Urothelium cell line (cell line): ENCODE measurements at regions not wholly inside any gene's neighbourhood (a gene's known extent, or its start where the extent isn't known, plus 50 kb on each side); places are given as distances from the start of the nearest gene placed in this dataset.
A peak's percentile ranks its signal among the peaks of the same experiment; 100 is the strongest.

Experiments
- DNase-seq: peaks from one replicate; pipeline ENCODE4 v3.0.0; 2011; ENCODE audit warnings: low spot score, mixed read lengths
- FAIRE-seq: peaks from 2 replicates; lab custom pipeline; 2011; peaks lifted over from hg19 to GRCh38; lab: Jason Lieb, UNC

GRCh38 chr6:55696501-55696900 lies 117.5 kb upstream of the HMGCLL1 start:
- no peak for DNase-seq
- no peak for FAIRE-seq

DNA sequence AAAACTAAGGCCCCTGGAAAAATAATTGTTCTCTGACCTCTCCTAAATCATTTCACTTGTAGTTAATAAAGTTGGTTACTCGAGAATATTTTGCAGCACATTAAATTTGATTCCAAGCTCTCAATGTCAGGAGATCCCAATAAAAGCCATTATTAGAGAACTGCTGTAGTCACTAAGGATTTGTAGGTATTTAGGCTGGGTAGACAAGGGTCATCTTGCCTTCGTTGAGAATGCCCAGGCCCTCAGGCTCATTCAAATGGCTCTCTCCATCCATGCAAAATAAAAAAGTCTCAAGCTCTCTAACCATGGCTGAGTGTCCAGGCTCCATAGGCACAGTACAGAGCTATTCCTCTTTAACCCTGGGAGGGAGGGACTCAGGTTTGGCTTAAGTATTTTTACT lies 117.0 kb upstream of the HMGCLL1 start:
- FAIRE-seq, result no peak
- DNase-seq, result no peak

- no peak for FAIRE-seq
- no peak for DNase-seq
Observed at GRCh38 chr6:55694759-55695158, 115.8 kb upstream of the HMGCLL1 start.

DNA sequence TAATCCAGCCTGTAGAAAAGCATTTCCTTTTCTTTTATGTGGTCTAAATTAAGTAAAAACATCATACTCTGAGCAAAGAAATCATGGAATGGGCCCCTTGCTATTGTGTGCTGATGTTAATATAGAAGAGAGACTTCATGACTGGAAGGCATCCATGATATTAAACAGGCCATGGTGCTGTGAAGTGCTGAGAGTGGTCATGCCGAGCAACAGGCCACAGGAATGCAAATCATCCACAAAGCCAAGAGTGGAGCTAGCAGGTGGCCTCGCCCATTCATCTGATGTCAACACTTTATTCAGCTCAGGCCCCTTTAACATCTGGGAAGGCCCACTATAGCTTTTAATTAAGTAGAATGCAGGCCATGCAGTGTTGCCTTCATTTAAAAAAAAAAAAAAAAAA lies 115.2 kb upstream of the HMGCLL1 start:
- DNase-seq, result peak; percentile 65

DNA sequence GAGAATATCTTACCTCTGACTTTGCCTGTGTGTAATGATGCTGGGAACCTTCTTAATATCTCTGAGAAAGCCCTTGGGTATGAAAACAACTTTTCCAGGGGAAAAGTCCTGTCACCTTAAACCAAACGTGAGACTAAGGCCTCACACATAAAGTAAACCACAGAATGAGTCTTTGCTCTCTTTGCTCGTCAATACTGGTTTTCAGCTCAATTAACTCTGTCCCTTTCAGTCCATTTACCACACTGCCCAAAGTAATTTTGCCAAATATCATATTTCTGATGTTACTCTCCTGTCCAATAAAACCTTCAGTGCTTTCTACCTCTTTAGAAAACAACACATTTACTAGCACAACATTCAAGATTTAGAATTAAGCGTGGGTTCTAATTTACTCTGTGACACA lies 100.5 kb upstream of the HMGCLL1 start:
- FAIRE-seq, result no peak
- DNase-seq, result no peak

More for the DNA sequence above, 115.2 kb upstream of the HMGCLL1 start:
- peak; percentile 82 for FAIRE-seq

- no peak for FAIRE-seq
Observed at GRCh38 chr6:55678330-55679224, 99.6 kb upstream of the HMGCLL1 start.

GRCh38 chr6:55676736-55677135 lies 97.7 kb upstream of the HMGCLL1 start:
- no peak for FAIRE-seq
- DNase-seq, result no peak

More at GRCh38 chr6:55678330-55679224, 99.6 kb upstream of the HMGCLL1 start:
- DNase-seq, result no peak

- no peak for FAIRE-seq
- DNase-seq, result no peak
Observed at GRCh38 chr6:55675941-55676340, 96.9 kb upstream of the HMGCLL1 start.

GRCh38 chr6:55674672-55675071 lies 95.7 kb upstream of the HMGCLL1 start:
- FAIRE-seq, result no peak
- DNase-seq, result no peak

DNA sequence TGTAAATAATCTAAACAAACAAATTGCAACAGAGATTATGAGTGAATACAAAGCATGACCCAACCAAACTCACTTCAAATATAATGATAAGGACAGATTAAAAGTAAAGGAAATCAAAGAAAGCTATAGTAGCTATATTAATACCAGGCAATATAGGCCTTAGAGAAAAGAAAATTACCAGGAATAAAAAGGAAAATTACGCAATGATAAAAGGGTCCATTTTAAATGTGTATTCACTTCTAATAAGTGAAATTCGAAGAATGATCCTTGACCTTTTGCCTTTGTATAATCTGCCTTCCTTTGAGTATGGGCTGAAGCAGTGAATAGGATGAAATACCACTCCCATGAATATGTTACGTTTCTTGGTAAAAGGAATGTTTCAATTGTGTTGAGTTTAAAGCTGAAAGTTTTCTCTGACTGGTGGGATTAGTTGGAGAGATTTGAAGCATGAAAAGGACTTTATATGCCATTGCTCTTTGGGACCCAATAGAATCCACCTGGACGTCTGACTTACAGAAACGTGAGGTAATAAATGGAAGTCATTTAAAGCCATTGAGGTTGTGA lies 91.9 kb upstream of the HMGCLL1 start:
- no peak for DNase-seq
- FAIRE-seq, result no peak

- FAIRE-seq (no peak), DNase-seq (no peak)
Observed at GRCh38 chr6:55669028-55669427, 90.0 kb upstream of the HMGCLL1 start.

GRCh38 chr6:55668591-55668990 lies 89.6 kb upstream of the HMGCLL1 start:
- no peak for DNase-seq

DNA sequence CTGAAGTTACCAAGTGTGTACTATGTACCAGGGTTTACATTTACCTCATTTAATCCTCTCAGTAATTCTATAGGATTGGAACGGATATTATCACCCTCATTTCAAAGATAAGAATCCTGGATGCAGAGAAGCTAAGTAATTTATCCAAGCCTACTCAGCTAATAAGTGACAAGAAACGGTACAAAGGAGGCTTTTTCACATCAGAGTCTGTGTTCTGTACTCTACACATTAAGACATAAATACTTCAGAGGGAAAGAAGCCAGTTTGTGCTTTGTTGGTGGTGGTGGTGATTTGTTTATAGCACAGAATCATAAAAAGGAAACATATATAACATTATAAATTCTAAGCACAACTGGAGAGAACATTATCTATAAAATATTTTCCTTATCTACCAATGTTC lies 88.3 kb upstream of the HMGCLL1 start:
- no peak for DNase-seq
- no peak for FAIRE-seq

More at GRCh38 chr6:55668591-55668990, 89.6 kb upstream of the HMGCLL1 start:
- no peak for FAIRE-seq

DNA sequence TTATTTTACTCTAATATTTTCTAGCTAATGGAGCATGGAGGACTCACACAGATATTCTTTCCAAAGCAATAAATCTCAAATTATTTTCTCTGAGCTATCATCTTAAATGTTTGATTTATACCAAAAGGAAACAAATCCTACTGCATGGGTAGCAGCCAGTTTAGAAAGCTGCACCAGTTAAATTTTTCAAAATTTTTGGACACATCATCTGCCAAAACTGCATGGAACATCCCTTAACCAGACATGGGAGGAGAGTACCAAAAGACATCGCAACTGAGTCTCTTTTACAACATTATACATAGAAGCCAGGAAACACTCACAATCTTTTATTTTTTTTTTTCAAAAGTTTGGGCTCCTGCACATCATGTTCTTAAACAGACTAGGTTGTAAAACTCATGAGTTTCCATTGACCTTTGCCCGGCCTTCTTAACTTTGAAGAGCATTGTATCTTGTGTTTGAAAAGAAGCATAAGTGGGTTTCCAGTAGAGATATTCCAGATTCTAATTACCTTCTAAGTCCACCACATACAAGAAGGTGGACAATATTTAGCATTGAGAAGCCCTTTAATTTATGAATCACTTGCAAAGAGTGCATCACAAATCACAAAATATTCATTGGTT lies 87.7 kb upstream of the HMGCLL1 start:
- DNase-seq, result no peak
- FAIRE-seq, result no peak

GRCh38 chr6:55666037-55666436 lies 87.0 kb upstream of the HMGCLL1 start:
- DNase-seq (no peak), FAIRE-seq (no peak)

GRCh38 chr6:55664591-55665587 lies 85.9 kb upstream of the HMGCLL1 start:
- no peak for DNase-seq
- no peak for FAIRE-seq

- FAIRE-seq (no peak), DNase-seq (no peak)
Observed at GRCh38 chr6:55663914-55664313, 84.9 kb upstream of the HMGCLL1 start.

GRCh38 chr6:55659304-55659703 lies 80.3 kb upstream of the HMGCLL1 start:
- FAIRE-seq, result no peak
- no peak for DNase-seq

DNA sequence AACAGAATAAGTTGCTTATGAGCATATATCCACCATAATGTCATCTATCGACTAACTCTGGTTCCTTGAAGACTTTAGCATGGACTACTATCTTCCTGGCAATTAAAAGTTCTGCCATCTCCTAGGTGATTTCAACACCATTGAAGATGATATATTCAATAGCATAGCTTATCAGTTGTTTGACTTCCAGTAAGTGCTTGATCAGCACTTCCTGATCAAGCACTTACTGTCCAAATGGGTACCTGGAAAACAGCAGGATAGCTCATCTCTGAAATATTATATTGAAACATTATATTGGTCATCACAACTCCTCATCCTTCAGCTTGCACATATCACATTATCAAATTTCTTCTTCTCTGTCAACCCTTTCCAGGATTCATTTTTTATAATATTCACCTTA lies 75.5 kb upstream of the HMGCLL1 start:
- FAIRE-seq (no peak), DNase-seq (no peak)

GRCh38 chr6:55652429-55652828 lies 73.4 kb upstream of the HMGCLL1 start:
- no peak for DNase-seq
- FAIRE-seq, result no peak

DNA sequence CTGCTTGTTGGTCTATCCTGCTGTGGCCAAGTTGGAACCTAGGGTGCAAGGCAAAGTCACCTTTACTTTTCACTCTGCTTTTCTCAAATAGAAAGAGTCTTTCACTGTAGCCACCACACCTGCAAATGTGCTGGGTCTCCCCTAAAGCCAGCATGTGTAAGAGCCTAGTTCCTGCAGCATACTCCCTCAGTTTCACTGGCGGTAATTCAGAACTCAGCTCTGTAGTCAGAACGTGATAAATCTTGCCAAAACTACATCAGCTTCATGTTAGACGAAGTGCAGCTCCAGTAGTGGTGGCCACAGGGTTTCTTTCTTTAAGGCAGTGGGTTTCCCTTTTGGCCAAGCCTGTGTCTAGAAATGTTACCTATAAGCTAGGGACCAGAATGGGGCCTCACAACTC lies 72.0 kb upstream of the HMGCLL1 start:
- DNase-seq (no peak), FAIRE-seq (no peak)
